ENCODE measurements at regions not wholly inside any gene's neighbourhood (a gene's known extent, or its start where the extent isn't known, plus 50 kb on each side); places are given as distances from the start of the nearest gene placed in this dataset.

DNA sequence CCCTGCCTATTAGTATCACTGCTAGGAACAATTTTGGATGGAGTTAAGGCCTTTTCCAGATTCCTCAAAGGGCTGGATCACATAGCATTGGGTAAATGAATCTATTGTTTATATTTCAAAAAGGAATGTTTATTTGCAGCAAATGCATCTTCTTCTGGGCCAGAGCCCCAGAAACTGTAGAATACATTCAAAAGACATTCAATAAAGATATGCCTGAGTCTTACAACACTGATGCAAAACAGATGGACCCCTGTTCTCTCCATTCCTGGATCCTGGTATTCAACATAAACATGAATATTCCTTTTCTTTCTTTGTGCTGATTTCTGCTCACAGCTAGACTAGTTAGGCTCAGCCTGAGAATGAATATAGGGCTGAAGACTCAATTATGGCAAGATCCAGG, 227.2 kb upstream of the KLHL29 start:
- no peaks in the 10 kb centered on the region for H3K27me3 ChIP-seq (replicated peaks; ENCODE audit: insufficient read depth)
- intact Hi-C loops (cut with DNase I), result no loop called here
- no peaks in the 10 kb centered on the region for H3K36me3 ChIP-seq
- H3K4me3 ChIP-seq, result no peak overlapping the region
- no peaks in the 10 kb centered on the region for H3K4me1 ChIP-seq (replicated peaks)
- H3K27ac ChIP-seq, result no peak overlapping the region
- no peaks in the 10 kb centered on the region for H3K9me3 ChIP-seq
- TF ChIP-seq CTCF (IDR thresholded peaks at IDR 0.05) (no peak), POLR2A (IDR thresholded peaks at IDR 0.05) (no peak), POLR2AphosphoS5 (IDR thresholded peaks at IDR 0.05) (no peak)
- no peak for DNase-seq (ENCODE audit: low spot score)

DNA sequence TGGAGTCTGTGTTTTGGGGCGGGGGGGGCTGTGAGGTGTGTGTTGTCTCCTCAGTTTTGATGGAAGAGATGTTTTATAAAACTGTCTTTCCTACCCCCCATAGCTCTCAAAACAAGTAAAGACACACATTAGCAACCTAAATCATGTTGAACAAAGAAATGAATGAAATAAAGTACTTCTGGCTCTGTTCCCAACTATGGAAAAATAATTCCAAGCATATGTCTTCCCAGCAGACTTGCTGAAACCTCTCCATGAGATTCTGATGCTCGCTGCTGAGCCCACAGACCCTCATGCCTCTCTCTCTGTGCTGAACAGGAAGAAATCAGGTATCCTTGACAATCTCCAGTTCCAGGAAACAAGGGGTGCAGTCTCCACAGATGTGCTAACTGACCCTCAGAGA, 226.7 kb upstream of the KLHL29 start:
- intact Hi-C loops (cut with DNase I), result no loop called here
- WGBS, result 76% methylated on average over 2 of the region's 2 CpGs
- Histone ChIP-seq H3K36me3 (no peaks in the 10 kb centered on the region), H3K4me1 (replicated peaks) (no peaks in the 10 kb centered on the region), H3K4me3 (no peak overlapping the region), H3K9me3 (no peaks in the 10 kb centered on the region), H3K27me3 (replicated peaks; ENCODE audit: insufficient read depth) (no peaks in the 10 kb centered on the region), H3K27ac (no peak overlapping the region)
- TF ChIP-seq CTCF (IDR thresholded peaks at IDR 0.05), result no peak
- DNase-seq (ENCODE audit: low spot score), result no peak

- no peaks in the 10 kb centered on the region for H3K9me3 ChIP-seq
- TF ChIP-seq POLR2A (IDR thresholded peaks at IDR 0.05) (no peak), CTCF (IDR thresholded peaks at IDR 0.05) (no peak), POLR2AphosphoS5 (IDR thresholded peaks at IDR 0.05) (no peak)
- no peaks in the 10 kb centered on the region for H3K36me3 ChIP-seq
- H3K4me1 ChIP-seq (replicated peaks), result no peaks in the 10 kb centered on the region
- no peak for DNase-seq (ENCODE audit: low spot score)
- intact Hi-C loops (cut with DNase I), result no loop called here
- no peak overlapping the region for H3K27ac ChIP-seq
- H3K4me3 ChIP-seq, result no peak overlapping the region
- no peaks in the 10 kb centered on the region for H3K27me3 ChIP-seq (replicated peaks; ENCODE audit: insufficient read depth)
- WGBS, result 72% methylated on average over 5 of the region's 5 CpGs
Observed at GRCh38 chr2:23159746-23160405, 225.1 kb upstream of the KLHL29 start.

GRCh38 chr2:23164173-23164572, 220.8 kb upstream of the KLHL29 start:
- no peaks in the 10 kb centered on the region for H3K27me3 ChIP-seq (replicated peaks; ENCODE audit: insufficient read depth)
- 84% methylated on average over 2 of the region's 2 CpGs for WGBS
- no peaks in the 10 kb centered on the region for H3K4me1 ChIP-seq (replicated peaks)
- H3K36me3 ChIP-seq, result no peaks in the 10 kb centered on the region
- H3K27ac ChIP-seq, result no peak overlapping the region
- intact Hi-C loops (cut with DNase I), result no loop called here
- DNase-seq (ENCODE audit: low spot score), result no peak
- no peaks in the 10 kb centered on the region for H3K9me3 ChIP-seq
- no peak overlapping the region for H3K4me3 ChIP-seq
- TF ChIP-seq POLR2AphosphoS5 (IDR thresholded peaks at IDR 0.05), result no peak
- TF ChIP-seq POLR2A (IDR thresholded peaks at IDR 0.05), result no peak
- TF ChIP-seq CTCF (IDR thresholded peaks at IDR 0.05), result no peak

DNA sequence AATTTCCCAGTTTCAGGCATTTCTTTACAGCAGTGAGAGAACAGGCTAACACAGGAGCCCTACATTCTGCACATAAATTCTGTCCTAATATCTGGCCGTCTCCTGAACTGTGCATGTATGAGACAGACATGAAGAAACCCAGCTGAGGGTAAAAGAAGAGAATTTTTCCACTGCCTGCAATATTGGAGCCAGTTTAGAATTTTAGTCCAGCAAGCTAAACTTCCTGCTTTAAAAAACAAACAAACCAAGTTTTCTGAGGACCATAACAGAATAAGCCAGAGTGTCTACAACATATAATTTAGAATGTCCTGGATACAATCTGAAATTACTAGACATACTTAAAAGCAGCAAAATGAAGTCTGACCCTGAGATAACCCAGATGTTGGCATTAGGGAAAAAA, 215.1 kb upstream of the KLHL29 start:
- TF ChIP-seq POLR2A (IDR thresholded peaks at IDR 0.05), result no peak
- no peak for TF ChIP-seq CTCF (IDR thresholded peaks at IDR 0.05)
- no peak for TF ChIP-seq POLR2AphosphoS5 (IDR thresholded peaks at IDR 0.05)
- H3K9me3 ChIP-seq, result no peaks in the 10 kb centered on the region
- no peak for DNase-seq (ENCODE audit: low spot score)
- no peaks in the 10 kb centered on the region for H3K36me3 ChIP-seq
- H3K4me3 ChIP-seq, result no peak overlapping the region
- no peaks in the 10 kb centered on the region for H3K4me1 ChIP-seq (replicated peaks)
- WGBS, result 57% methylated on average over 1 of the region's 1 CpG
- no peaks in the 10 kb centered on the region for H3K27me3 ChIP-seq (replicated peaks; ENCODE audit: insufficient read depth)
- H3K27ac ChIP-seq, result no peak overlapping the region
- intact Hi-C loops (cut with DNase I), result no loop called here
